ENCODE measurements at regions not wholly inside any gene's neighbourhood (a gene's known extent, or its start where the extent isn't known, plus 50 kb on each side); places are given as distances from the start of the nearest gene placed in this dataset.

- DNase-seq = no peak
Observed at GRCh38 chr1:25103164-25103795, 129.0 kb downstream of the SYF2 start.

GRCh38 chr1:25100151-25100833, 132.0 kb downstream of the SYF2 start:
- no peak for DNase-seq

- no peak for DNase-seq
Observed at GRCh38 chr1:25099343-25099951, 132.9 kb downstream of the SYF2 start.

GRCh38 chr1:25098717-25099116, 133.6 kb downstream of the SYF2 start:
- DNase-seq = no peak

GRCh38 chr1:25096307-25097150, 135.8 kb downstream of the SYF2 start:
- DNase-seq = no peak

GRCh38 chr1:25095635-25096200, 136.6 kb downstream of the SYF2 start:
- no peak for DNase-seq

GRCh38 chr1:25094995-25095394, 137.3 kb downstream of the SYF2 start:
- DNase-seq = no peak

GRCh38 chr1:25094229-25094628, 138.1 kb downstream of the SYF2 start:
- no peak for DNase-seq

- peak; percentile 49 for DNase-seq
Observed at GRCh38 chr1:25091658-25092057, 140.6 kb downstream of the SYF2 start.

- no peak for DNase-seq
Observed at GRCh38 chr1:25090707-25091422, 141.4 kb downstream of the SYF2 start.

GRCh38 chr1:25089772-25090171, 142.5 kb downstream of the SYF2 start:
- DNase-seq = no peak

- no peak for DNase-seq
Observed at GRCh38 chr1:25088946-25089345, 143.4 kb downstream of the SYF2 start.

GRCh38 chr1:25088180-25088701, 144.1 kb downstream of the SYF2 start:
- DNase-seq = no peak

GRCh38 chr1:25086518-25087079, 145.7 kb downstream of the SYF2 start:
- DNase-seq = no peak

GRCh38 chr1:25084407-25084806, 147.9 kb downstream of the SYF2 start:
- DNase-seq = no peak

- no peak for DNase-seq
Observed at GRCh38 chr1:25083481-25084345, 148.6 kb downstream of the SYF2 start.

GRCh38 chr1:25082995-25083394, 149.3 kb downstream of the SYF2 start:
- no peak for DNase-seq

- DNase-seq = no peak
Observed at GRCh38 chr1:25082216-25082899, 149.9 kb downstream of the SYF2 start.

GRCh38 chr1:25081496-25081895, 150.8 kb downstream of the SYF2 start:
- no peak for DNase-seq
